Astrocyte of the cerebellum (primary cell): ENCODE measurements at regions not wholly inside any gene's neighbourhood (a gene's known extent, or its start where the extent isn't known, plus 50 kb on each side); places are given as distances from the start of the nearest gene placed in this dataset.
"Not testable (repeated sequence)": the region's sequence is repeated elsewhere in the genome, so short reads cannot be mapped to it uniquely, and the experiment has no call there.

Experiments
- DNase-seq: peaks from one replicate; pipeline ENCODE4 v3.0.0-alpha.2; 2011; ENCODE audit warnings: low read depth
- H3K4me3 ChIP-seq: 2 replicates; pipeline ENCODE4 v1.5.1; 2011; ENCODE audit warnings: mild to moderate bottlenecking, low read depth, low read length, moderate library complexity
- CTCF ChIP-seq: IDR thresholded peaks from 2 replicates; pipeline ENCODE4 v1.5.1; 2012; ENCODE audit warnings: low read length, low read depth, moderate library complexity, mild to moderate bottlenecking; ENCODE audit errors: missing control alignments
- in situ Hi-C: cut with HindIII; loops from 2 replicates; pipeline ENCODE4 v1.10.0; 2017; ENCODE audit warnings: low sequenced_read_pairs

GRCh38 chr6:122931916-122932315 lies 64.1 kb upstream of the CLVS2 start:
- no peak for DNase-seq
- in situ Hi-C loops, result no loop called here
- TF ChIP-seq CTCF, result no peak
- H3K4me3 ChIP-seq, result no peak overlapping the region

- H3K4me3 ChIP-seq, DNase-seq, in situ Hi-C loops: not testable (repeated sequence)
Observed at GRCh38 chr6:122944936-122945335, 51.1 kb upstream of the CLVS2 start.
